Transverse colon (tissue), 3 donors: ENCODE measurements at regions not wholly inside any gene's neighbourhood (a gene's known extent, or its start where the extent isn't known, plus 50 kb on each side); places are given as distances from the start of the nearest gene placed in this dataset.

Source experiments
- POLR2A ChIP-seq: fragments of 450-650 bp; IDR thresholded peaks from one replicate; pipeline ENCODE4 v1.6.1; 2016; ENCODE audit warnings: antibody characterized with exemption, mild to moderate bottlenecking, moderate library complexity
- TF ChIP-seq, protein P1 (sequence below), 5 experiments: fragments of 200-600 bp in 3 of 5; fragments of 450-650 bp in 2 of 5; sonication (generic) in 3 of 5; IDR thresholded peaks; 1 replicate in 2 of 5; 2 replicates in 3 of 5; pipeline ENCODE4 v1.5.1; 2016 to 2017; ENCODE audit warnings: antibody characterized with exemption in 5 of 5, inconsistent platforms in 3 of 5, mild to moderate bottlenecking in 2 of 5, moderate library complexity in 1 of 5

DNA sequence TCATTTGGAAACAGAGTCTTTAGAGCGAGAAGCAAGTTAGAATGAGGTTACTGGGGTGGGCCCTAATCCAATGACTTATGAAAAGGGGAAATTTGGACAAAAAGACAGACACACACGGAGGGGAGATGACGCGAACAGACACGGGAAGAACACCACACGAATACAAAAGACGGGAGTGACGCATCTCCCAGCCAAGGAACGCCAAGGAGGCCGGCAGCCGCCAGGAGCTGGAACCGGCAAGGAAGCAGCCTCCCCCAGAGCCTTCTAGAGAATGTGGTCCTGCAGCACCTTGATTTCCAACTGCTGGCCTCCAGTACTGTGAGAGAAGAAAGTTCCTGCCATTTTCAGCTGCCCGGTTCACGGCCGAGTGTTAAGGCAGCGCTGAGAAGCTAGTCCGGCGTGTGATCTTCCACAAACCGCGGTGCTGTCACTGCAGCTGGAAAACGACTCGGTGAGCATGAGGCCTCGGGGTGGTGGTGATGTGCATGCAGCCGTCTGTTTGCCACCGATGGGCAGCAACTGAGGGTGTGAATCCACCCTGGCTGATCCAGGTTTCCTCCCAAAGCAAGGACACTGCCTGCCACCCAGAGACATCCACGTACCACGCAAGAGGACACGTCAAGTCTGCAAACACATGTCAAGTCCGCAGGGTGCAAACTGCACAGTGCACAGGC is 124.5 kb downstream of the NCOR2 start:
- TF ChIP-seq POLR2A: no peak
- TF ChIP-seq, protein P1, sequence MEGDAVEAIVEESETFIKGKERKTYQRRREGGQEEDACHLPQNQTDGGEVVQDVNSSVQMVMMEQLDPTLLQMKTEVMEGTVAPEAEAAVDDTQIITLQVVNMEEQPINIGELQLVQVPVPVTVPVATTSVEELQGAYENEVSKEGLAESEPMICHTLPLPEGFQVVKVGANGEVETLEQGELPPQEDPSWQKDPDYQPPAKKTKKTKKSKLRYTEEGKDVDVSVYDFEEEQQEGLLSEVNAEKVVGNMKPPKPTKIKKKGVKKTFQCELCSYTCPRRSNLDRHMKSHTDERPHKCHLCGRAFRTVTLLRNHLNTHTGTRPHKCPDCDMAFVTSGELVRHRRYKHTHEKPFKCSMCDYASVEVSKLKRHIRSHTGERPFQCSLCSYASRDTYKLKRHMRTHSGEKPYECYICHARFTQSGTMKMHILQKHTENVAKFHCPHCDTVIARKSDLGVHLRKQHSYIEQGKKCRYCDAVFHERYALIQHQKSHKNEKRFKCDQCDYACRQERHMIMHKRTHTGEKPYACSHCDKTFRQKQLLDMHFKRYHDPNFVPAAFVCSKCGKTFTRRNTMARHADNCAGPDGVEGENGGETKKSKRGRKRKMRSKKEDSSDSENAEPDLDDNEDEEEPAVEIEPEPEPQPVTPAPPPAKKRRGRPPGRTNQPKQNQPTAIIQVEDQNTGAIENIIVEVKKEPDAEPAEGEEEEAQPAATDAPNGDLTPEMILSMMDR (IDR thresholded peaks at IDR 0.05): no peak
